Endodermal cell (in vitro differentiated cells): ENCODE measurements at regions not wholly inside any gene's neighbourhood (a gene's known extent, or its start where the extent isn't known, plus 50 kb on each side); places are given as distances from the start of the nearest gene placed in this dataset.

Source experiments
- DNase-seq: peaks from one replicate; pipeline ENCODE4 v3.0.0-alpha.2; 2017
- H3K27ac ChIP-seq: 2 replicates; pipeline ENCODE4 v1.5.1; 2013; ENCODE audit warnings: mild to moderate bottlenecking, low read depth, low read length, moderate library complexity
- H3K27me3 ChIP-seq: 2 replicates; pipeline ENCODE4 v1.6.1; 2013; ENCODE audit warnings: mild to moderate bottlenecking, low read length, moderate library complexity; ENCODE audit not compliant: insufficient read depth, control insufficient read depth, poor library complexity, severe bottlenecking
- H3K36me3 ChIP-seq: 2 replicates; pipeline ENCODE4 v1.7.0; 2013; ENCODE audit warnings: mild to moderate bottlenecking, low read length, moderate library complexity; ENCODE audit not compliant: control insufficient read depth, insufficient read depth
- H3K4me1 ChIP-seq: one replicate; pipeline ENCODE4 v1.7.0; 2013; ENCODE audit warnings: low read length; ENCODE audit not compliant: control insufficient read depth, insufficient read depth
- H3K4me3 ChIP-seq: 2 replicates; pipeline ENCODE4 v1.5.1; 2013; ENCODE audit warnings: mild to moderate bottlenecking, low read length, moderate library complexity
- H3K9ac ChIP-seq: 2 replicates; pipeline ENCODE4 v1.6.1; 2013; ENCODE audit warnings: mild to moderate bottlenecking, low read length, moderate library complexity; ENCODE audit not compliant: poor library complexity, severe bottlenecking; ENCODE audit errors: extremely low read depth
- H3K9me3 ChIP-seq: 2 replicates; pipeline ENCODE4 v1.6.1; 2013; ENCODE audit warnings: mild to moderate bottlenecking, low read length, moderate library complexity; ENCODE audit not compliant: control insufficient read depth
- H3K27ac Mint-ChIP-seq: 2 replicates; pipeline ENCODE4 v1.8.0; 2020; ENCODE audit warnings: mixed read lengths
- H3K27me3 Mint-ChIP-seq: 2 replicates; pipeline ENCODE4 v1.8.0; 2021; ENCODE audit warnings: mild to moderate bottlenecking, mixed read lengths; ENCODE audit not compliant: insufficient read depth
- H3K36me3 Mint-ChIP-seq: 2 replicates; pipeline ENCODE4 v1.8.0; 2020; ENCODE audit warnings: low read depth, mixed read lengths
- H3K4me1 Mint-ChIP-seq: 2 replicates; pipeline ENCODE4 v1.8.0; 2020; ENCODE audit warnings: mixed read lengths
- H3K4me3 Mint-ChIP-seq: 2 replicates; pipeline ENCODE4 v1.8.0; 2020; ENCODE audit warnings: mild to moderate bottlenecking, moderate library complexity, mixed read lengths
- H3K9me3 Mint-ChIP-seq: 2 replicates; pipeline ENCODE4 v1.8.0; 2020; ENCODE audit warnings: mild to moderate bottlenecking, mixed read lengths
- CTCF ChIP-seq: fragments of 200-600 bp; sonication (generic); conservative IDR thresholded peaks from 2 replicates; pipeline ENCODE4 v1.5.0; 2021; ENCODE audit warnings: antibody characterized with exemption, mild to moderate bottlenecking
- WGBS, 2 experiments: methylation state at CpG; one replicate each; pipeline versions ENCODE4 v1.1.5 to v1.1.7; 2013; ENCODE audit warnings: missing lambda C conversion rate in 2 of 2, mixed read lengths in 1 of 2; ENCODE audit not compliant: insufficient coverage in 1 of 2, insufficient read length in 1 of 2; 5-methylcytosine and 5-hydroxymethylcytosine counted together

DNA sequence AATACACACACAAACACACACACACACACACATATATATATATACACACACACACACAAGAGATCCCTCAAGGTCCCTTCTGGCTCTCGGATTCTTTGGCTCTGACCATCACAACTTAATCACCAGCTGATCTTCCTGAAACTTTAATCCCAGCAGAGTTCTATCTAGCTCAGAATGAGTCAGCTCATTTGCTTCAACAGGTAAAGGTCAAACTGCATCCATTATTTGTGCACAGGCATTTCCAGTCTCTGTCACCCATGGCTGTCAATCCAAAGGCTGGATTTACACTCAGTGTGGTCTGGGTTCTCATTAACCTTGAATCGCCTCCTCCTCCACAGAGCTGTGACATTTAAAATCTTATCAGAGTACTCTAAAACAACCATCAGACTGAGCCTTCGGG, 113.3 kb upstream of the TMPO start:
- peaks cover 17% of the 10 kb centered on the region for H3K4me1 ChIP-seq
- TF ChIP-seq CTCF: no peak
- H3K27ac ChIP-seq: no peak overlapping the region
- peak overlapping the region; percentile 71 for H3K27ac Mint-ChIP-seq
- peaks cover 39% of the 10 kb centered on the region for H3K4me1 Mint-ChIP-seq
- peaks cover 3% of the 10 kb centered on the region for H3K9me3 Mint-ChIP-seq
- DNase-seq: peak; percentile 49
- no peaks in the 10 kb centered on the region for H3K36me3 ChIP-seq
- 85 to 89% methylated on average over 2 to 3 of the region's 3 CpGs for WGBS, 2 experiments
- no peak overlapping the region for H3K4me3 ChIP-seq
- H3K9ac ChIP-seq: no peak overlapping the region
- H3K9me3 ChIP-seq: peaks cover 1% of the 10 kb centered on the region
- no peaks in the 10 kb centered on the region for H3K27me3 ChIP-seq
- H3K36me3 Mint-ChIP-seq: no peaks in the 10 kb centered on the region
- H3K4me3 Mint-ChIP-seq: no peak overlapping the region
- no peaks in the 10 kb centered on the region for H3K27me3 Mint-ChIP-seq

GRCh38 chr12:98402671-98403070, 112.7 kb upstream of the TMPO start:
- peaks cover 17% of the 10 kb centered on the region for H3K4me1 ChIP-seq
- no peaks in the 10 kb centered on the region for H3K27me3 ChIP-seq
- peaks cover 7% of the 10 kb centered on the region for H3K9me3 ChIP-seq
- H3K27ac Mint-ChIP-seq: no peak overlapping the region
- no peak overlapping the region for H3K4me3 Mint-ChIP-seq
- no peaks in the 10 kb centered on the region for H3K36me3 ChIP-seq
- 94% methylated on average over 2 to 3 of the region's 3 CpGs for WGBS, 2 experiments
- H3K9me3 Mint-ChIP-seq: peaks cover 8% of the 10 kb centered on the region
- TF ChIP-seq CTCF: no peak
- no peaks in the 10 kb centered on the region for H3K36me3 Mint-ChIP-seq
- peaks cover 34% of the 10 kb centered on the region for H3K4me1 Mint-ChIP-seq
- no peak overlapping the region for H3K27ac ChIP-seq
- no peaks in the 10 kb centered on the region for H3K27me3 Mint-ChIP-seq
- no peak overlapping the region for H3K9ac ChIP-seq
- peak; percentile 4 for DNase-seq
- H3K4me3 ChIP-seq: no peak overlapping the region

GRCh38 chr12:98403385-98403784, 112.0 kb upstream of the TMPO start:
- Mint-ChIP-seq H3K27me3 (no peaks in the 10 kb centered on the region), H3K4me1 (peaks cover 34% of the 10 kb centered on the region), H3K27ac (no peak overlapping the region), H3K4me3 (no peak overlapping the region), H3K9me3 (peaks cover 16% of the 10 kb centered on the region), H3K36me3 (no peaks in the 10 kb centered on the region)
- 84 to 100% methylated on average over 1 of the region's 1 CpG for WGBS, 2 experiments
- H3K9ac ChIP-seq: no peak overlapping the region
- no peak overlapping the region for H3K4me3 ChIP-seq
- peaks cover 17% of the 10 kb centered on the region for H3K4me1 ChIP-seq
- no peak for DNase-seq
- TF ChIP-seq CTCF: no peak
- H3K27ac ChIP-seq: no peak overlapping the region
- H3K9me3 ChIP-seq: peaks cover 7% of the 10 kb centered on the region
- no peaks in the 10 kb centered on the region for H3K36me3 ChIP-seq
- H3K27me3 ChIP-seq: no peaks in the 10 kb centered on the region
